H9 (cell line): ENCODE measurements at regions not wholly inside any gene's neighbourhood (a gene's known extent, or its start where the extent isn't known, plus 50 kb on each side); places are given as distances from the start of the nearest gene placed in this dataset.
A peak's percentile ranks its signal among the peaks of the same experiment; 100 is the strongest.

ENCODE experiments used
- DNase-seq: peaks from one replicate; pipeline ENCODE4 v3.0.0-alpha.2; 2017
- H2AFZ ChIP-seq: one replicate; pipeline ENCODE4 v1.6.1; 2013; ENCODE audit warnings: mild to moderate bottlenecking, low read length, control low read depth, moderate library complexity
- H2AK5ac ChIP-seq: 2 replicates; pipeline ENCODE4 v1.6.1; 2013; ENCODE audit warnings: low read length, control low read depth, mixed read lengths; ENCODE audit not compliant: insufficient read length
- H2BK120ac ChIP-seq: one replicate; pipeline ENCODE4 v1.6.1; 2013; ENCODE audit warnings: low read depth, mild to moderate bottlenecking, low read length, control low read depth, inconsistent platforms; ENCODE audit not compliant: poor library complexity, severe bottlenecking
- H2BK12ac ChIP-seq: 2 replicates; pipeline ENCODE4 v1.6.1; 2013; ENCODE audit warnings: low read length, control low read depth, mixed read lengths, low read depth; ENCODE audit not compliant: insufficient read length
- H2BK15ac ChIP-seq: 2 replicates; pipeline ENCODE4 v1.6.1; 2013; ENCODE audit warnings: low read depth, low read length, control low read depth
- H2BK20ac ChIP-seq: one replicate; pipeline ENCODE4 v1.6.1; 2013; ENCODE audit warnings: low read depth, mild to moderate bottlenecking, low read length, control low read depth, inconsistent platforms; ENCODE audit not compliant: poor library complexity, severe bottlenecking
- H2BK5ac ChIP-seq: 2 replicates; pipeline ENCODE4 v1.6.1; 2013; ENCODE audit warnings: low read length, control low read depth, mixed read lengths; ENCODE audit not compliant: insufficient read length
- H3K14ac ChIP-seq: 2 replicates; pipeline ENCODE4 v1.6.1; 2013; ENCODE audit warnings: low read length, control low read depth; ENCODE audit not compliant: insufficient read depth
- H3K18ac ChIP-seq: 2 replicates; pipeline ENCODE4 v1.6.1; 2013; ENCODE audit warnings: low read depth, mild to moderate bottlenecking, mixed read lengths, low read length, control low read depth; ENCODE audit not compliant: insufficient read length
- H3K23ac ChIP-seq: 2 replicates; pipeline ENCODE4 v1.6.1; 2013; ENCODE audit warnings: low read length, control low read depth, mixed read lengths, low read depth; ENCODE audit not compliant: insufficient read length
- H3K23me2 ChIP-seq: 2 replicates; pipeline ENCODE4 v1.6.1; 2013; ENCODE audit warnings: low read depth, mild to moderate bottlenecking, mixed read lengths, low read length, control low read depth; ENCODE audit not compliant: insufficient read length, poor library complexity, severe bottlenecking
- H3K27ac ChIP-seq: 2 replicates; pipeline ENCODE4 v1.5.1; 2013; ENCODE audit warnings: low read length, control low read depth, mixed read lengths, low read depth; ENCODE audit not compliant: insufficient read length
- H3K27me3 ChIP-seq: 2 replicates; pipeline ENCODE4 v1.6.1; 2013; ENCODE audit warnings: low read length, control low read depth, inconsistent platforms; ENCODE audit not compliant: insufficient read depth
- H3K4ac ChIP-seq: 2 replicates; pipeline ENCODE4 v1.6.1; 2013; ENCODE audit warnings: low read depth, mild to moderate bottlenecking, control low read depth, inconsistent platforms, low read length, moderate library complexity
- H3K4me1 ChIP-seq: 2 replicates; pipeline ENCODE4 v1.6.1; 2013; ENCODE audit warnings: low read length, control low read depth, inconsistent platforms; ENCODE audit not compliant: insufficient read depth
- H3K4me2 ChIP-seq: 2 replicates; pipeline ENCODE4 v1.6.1; 2013; ENCODE audit warnings: low read length, control low read depth, mixed read lengths; ENCODE audit not compliant: insufficient read length, insufficient read depth
- H3K56ac ChIP-seq: 2 replicates; pipeline ENCODE4 v1.6.1; 2013; ENCODE audit warnings: low read depth, mild to moderate bottlenecking, mixed read lengths, low read length, control low read depth; ENCODE audit not compliant: insufficient read length
- H3K79me1 ChIP-seq: 2 replicates; pipeline ENCODE4 v1.6.1; 2013; ENCODE audit warnings: low read depth, mild to moderate bottlenecking, moderate library complexity, low read length, control low read depth, inconsistent platforms; ENCODE audit not compliant: insufficient read depth, poor library complexity, severe bottlenecking
- H3K79me2 ChIP-seq: 2 replicates; pipeline ENCODE4 v1.6.1; 2013; ENCODE audit warnings: low read length, control low read depth, inconsistent platforms; ENCODE audit not compliant: insufficient read depth
- H3K9ac ChIP-seq: 2 replicates; pipeline ENCODE4 v1.6.1; 2013; ENCODE audit warnings: low read length, control low read depth, mixed read lengths; ENCODE audit not compliant: insufficient read length; ENCODE audit errors: extremely low read depth
- H3K9me3 ChIP-seq: one replicate; pipeline ENCODE4 v1.6.1; 2013; ENCODE audit warnings: low read depth, low read length, inconsistent platforms; ENCODE audit not compliant: control insufficient read depth
- H3T11ph ChIP-seq: one replicate; pipeline ENCODE4 v1.6.1; 2013; ENCODE audit warnings: mild to moderate bottlenecking, low read length, control low read depth, inconsistent platforms
- H4K20me1 ChIP-seq: one replicate; pipeline ENCODE4 v1.6.1; 2013; ENCODE audit not compliant: control insufficient read depth, insufficient read length, insufficient read depth
- H4K5ac ChIP-seq: 2 replicates; pipeline ENCODE4 v1.6.1; 2013; ENCODE audit warnings: low read depth, mild to moderate bottlenecking, mixed read lengths, low read length, control low read depth; ENCODE audit not compliant: insufficient read length
- H4K8ac ChIP-seq: replicated peaks from 2 replicates; pipeline ENCODE4 v1.6.1; 2013; ENCODE audit warnings: low read length, control low read depth, mixed read lengths, low read depth; ENCODE audit not compliant: insufficient read length
- H4K91ac ChIP-seq: 2 replicates; pipeline ENCODE4 v1.6.1; 2013; ENCODE audit warnings: low read depth, mild to moderate bottlenecking, moderate library complexity, mixed read lengths, low read length, control low read depth; ENCODE audit not compliant: insufficient read length
- H3K27ac Mint-ChIP-seq, 3 experiments: 2 replicates in 2 of 3; 3 replicates in 1 of 3; pipeline ENCODE4 v1.8.0; 2020 to 2021; ENCODE audit warnings: mixed read lengths in 3 of 3, mild to moderate bottlenecking in 1 of 3, moderate library complexity in 1 of 3
- H3K27me3 Mint-ChIP-seq: 2 replicates; pipeline ENCODE4 v1.8.0; 2021; ENCODE audit warnings: low read depth, mild to moderate bottlenecking, moderate library complexity, mixed read lengths
- H3K36me3 Mint-ChIP-seq, 3 experiments: 2 replicates in 2 of 3; 3 replicates in 1 of 3; pipeline ENCODE4 v1.8.0; 2020 to 2021; ENCODE audit warnings: low read depth in 3 of 3, mixed read lengths in 3 of 3; ENCODE audit not compliant: insufficient read depth in 1 of 3
- H3K4me1 Mint-ChIP-seq, 2 experiments: 2 replicates each; pipeline ENCODE4 v1.8.0; 2020; ENCODE audit warnings: mixed read lengths in 2 of 2
- H3K4me3 Mint-ChIP-seq, 2 experiments: 2 replicates in 1 of 2; 3 replicates in 1 of 2; pipeline ENCODE4 v1.8.0; 2020 to 2021; ENCODE audit warnings: mild to moderate bottlenecking in 2 of 2, mixed read lengths in 2 of 2, moderate library complexity in 1 of 2
- H3K9me3 Mint-ChIP-seq, 2 experiments: 2 replicates in 1 of 2; 3 replicates in 1 of 2; pipeline ENCODE4 v1.8.0; 2020; ENCODE audit warnings: mild to moderate bottlenecking in 2 of 2, mixed read lengths in 2 of 2, moderate library complexity in 1 of 2
- CTCF ChIP-seq: fragments of 200-600 bp; sonication (generic); conservative IDR thresholded peaks from 3 replicates; pipeline ENCODE4 v1.8.0; 2021; ENCODE audit warnings: antibody characterized with exemption, mild to moderate bottlenecking
- WGBS: extraction: QIAGEN DNeasy Blood & Tissue Kit; methylation state at CpG from one replicate; pipeline ENCODE4 v1.1.7; 2013; ENCODE audit warnings: missing lambda C conversion rate, low lambda C conversion rate, mixed read lengths; ENCODE audit not compliant: insufficient read length; ENCODE audit errors: extremely low coverage; 5-methylcytosine and 5-hydroxymethylcytosine counted together

GRCh38 chr4:185867770-185868169 is 55.8 kb upstream of the SORBS2 start:
- H3K4me2 ChIP-seq, result no peak overlapping the region
- no peak overlapping the region for H3K4ac ChIP-seq
- Mint-ChIP-seq H3K4me1 (peaks cover 24 to 25% of the 10 kb centered on the region in 2 experiments), H3K4me3 (no peak overlapping the region), H3K9me3 (no peaks in the 10 kb centered on the region), H3K36me3 (no peaks in the 10 kb centered on the region), H3K27me3 (no peaks in the 10 kb centered on the region), H3K27ac (no peak overlapping the region)
- no peak overlapping the region for H3K56ac ChIP-seq
- no peak overlapping the region for H4K91ac ChIP-seq
- no peak overlapping the region for H3T11ph ChIP-seq
- DNase-seq, result no peak
- H3K27ac ChIP-seq, result no peak overlapping the region
- no peak overlapping the region for H2AK5ac ChIP-seq
- H4K20me1 ChIP-seq, result no peaks in the 10 kb centered on the region
- H2BK20ac ChIP-seq, result no peak overlapping the region
- H3K4me1 ChIP-seq, result peaks cover 5% of the 10 kb centered on the region; the same call in 1 of the 2 replicates
- no peak overlapping the region for H2BK12ac ChIP-seq
- H2AFZ ChIP-seq, result no peak overlapping the region
- TF ChIP-seq CTCF, result peak; percentile 29; the same call in 1 of the 3 replicates
- H4K5ac ChIP-seq, result no peak overlapping the region
- H3K9me3 ChIP-seq, result no peaks in the 10 kb centered on the region
- no peaks in the 10 kb centered on the region for H3K27me3 ChIP-seq
- H4K8ac ChIP-seq, result no peak overlapping the region
- no peak overlapping the region for H2BK120ac ChIP-seq
- H3K23ac ChIP-seq, result no peak overlapping the region
- H2BK15ac ChIP-seq, result no peak overlapping the region
- no CpG with 5 or more reads among the region's 3 CpGs for WGBS
- no peaks in the 10 kb centered on the region for H3K79me2 ChIP-seq
- no peak overlapping the region for H2BK5ac ChIP-seq
- no peak overlapping the region for H3K9ac ChIP-seq
- no peak overlapping the region for H3K14ac ChIP-seq
- H3K23me2 ChIP-seq, result no peaks in the 10 kb centered on the region
- H3K18ac ChIP-seq, result no peak overlapping the region
- H3K79me1 ChIP-seq, result no peaks in the 10 kb centered on the region
